Karpas-422 (cell line): ENCODE measurements at regions not wholly inside any gene's neighbourhood (a gene's known extent, or its start where the extent isn't known, plus 50 kb on each side); places are given as distances from the start of the nearest gene placed in this dataset.
A peak's percentile ranks its signal among the peaks of the same experiment; 100 is the strongest.
"Not testable (repeated sequence)": the region's sequence is repeated elsewhere in the genome, so short reads cannot be mapped to it uniquely, and the experiment has no call there.

Experiments
- DNase-seq: peaks from one replicate; pipeline ENCODE4 v3.0.0-alpha.2; 2015
- H2AFZ ChIP-seq: fragments of 200-600 bp; sonication (generic); 2 replicates; pipeline ENCODE4 v1.6.1; 2014; ENCODE audit warnings: antibody characterized with exemption, low read length, mixed read lengths
- H3K27ac ChIP-seq: fragments of 200-600 bp; sonication (generic); 2 replicates; pipeline ENCODE4 v1.5.1; 2014; ENCODE audit warnings: mild to moderate bottlenecking, low read length, moderate library complexity
- H3K27me3 ChIP-seq: fragments of 200-600 bp; sonication (generic); 2 replicates; pipeline ENCODE4 v1.6.1; 2014; ENCODE audit warnings: low read length, mixed read lengths
- H3K36me3 ChIP-seq: fragments of 200-600 bp; sonication (generic); 2 replicates; pipeline ENCODE4 v1.6.1; 2014; ENCODE audit warnings: low read length, mixed read lengths; ENCODE audit not compliant: insufficient read depth
- H3K4me1 ChIP-seq: fragments of 200-600 bp; sonication (generic); 2 replicates; pipeline ENCODE4 v1.6.1; 2014; ENCODE audit warnings: mild to moderate bottlenecking, low read length, mixed read lengths
- H3K4me2 ChIP-seq: fragments of 200-600 bp; sonication (generic); 2 replicates; pipeline ENCODE4 v1.6.1; 2014; ENCODE audit warnings: low read length, low read depth, mild to moderate bottlenecking; ENCODE audit not compliant: poor library complexity, severe bottlenecking
- H3K4me3 ChIP-seq: fragments of 200-600 bp; sonication (generic); 2 replicates; pipeline ENCODE4 v1.5.1; 2014; ENCODE audit warnings: mild to moderate bottlenecking, antibody characterized with exemption, low read length, mixed read lengths
- H3K79me2 ChIP-seq: fragments of 200-600 bp; sonication (generic); 2 replicates; pipeline ENCODE4 v1.6.1; 2014; ENCODE audit warnings: mild to moderate bottlenecking, low read length, mixed read lengths
- H3K9ac ChIP-seq: fragments of 200-600 bp; sonication (generic); 2 replicates; pipeline ENCODE4 v1.6.0; 2014; ENCODE audit warnings: low read length
- H3K9me2 ChIP-seq: fragments of 200-600 bp; sonication (generic), shearing (Covaris generic); replicated peaks from 2 replicates; pipeline ENCODE4 v1.6.0; 2014; ENCODE audit warnings: mild to moderate bottlenecking, low read length, moderate library complexity; ENCODE audit not compliant: insufficient read depth
- H3K9me3 ChIP-seq: fragments of 300-700, 200-600 bp; sonication (generic); 2 replicates; pipeline ENCODE4 v1.6.1; 2014; ENCODE audit warnings: low read length, mixed read lengths
- H4K20me1 ChIP-seq: fragments of 200-600 bp; sonication (generic); 2 replicates; pipeline ENCODE4 v1.6.1; 2014; ENCODE audit warnings: mild to moderate bottlenecking, antibody characterized with exemption, low read length, low read depth; ENCODE audit not compliant: insufficient read depth

GRCh38 chr10:78602201-78602932 lies 466.4 kb upstream of the ZMIZ1 start:
- Histone ChIP-seq H3K9me2 (no peaks in the 10 kb centered on the region), H3K4me1 (no peaks in the 10 kb centered on the region), H4K20me1 (no peaks in the 10 kb centered on the region), H3K79me2 (no peaks in the 10 kb centered on the region), H3K27ac (no peak overlapping the region), H3K9ac (no peak overlapping the region), H3K4me3 (no peak overlapping the region), H3K27me3 (no peaks in the 10 kb centered on the region), H3K4me2 (no peak overlapping the region), H3K9me3 (no peaks in the 10 kb centered on the region), H2AFZ (no peak overlapping the region), H3K36me3 (no peaks in the 10 kb centered on the region)
- no peak for DNase-seq

DNA sequence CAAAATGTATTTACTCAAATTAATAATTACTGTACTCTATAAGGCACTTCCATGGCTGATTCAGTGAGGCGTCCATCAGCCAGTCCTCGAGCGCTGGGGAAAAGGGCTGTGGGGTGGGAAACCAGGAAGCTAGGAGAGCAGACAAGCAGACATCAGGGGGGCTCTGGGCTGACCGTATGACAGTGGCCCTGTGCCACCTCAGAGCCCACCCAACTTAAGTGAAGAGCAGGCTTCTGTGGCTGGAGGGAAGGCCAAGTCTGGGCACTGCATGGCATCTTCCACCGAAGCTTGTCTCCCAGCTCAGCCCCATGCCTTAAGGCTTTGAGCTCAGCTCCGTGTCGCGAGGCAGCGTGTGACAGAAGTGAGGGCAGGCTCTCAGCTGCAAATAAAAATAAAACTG lies 464.5 kb upstream of the ZMIZ1 start:
- DNase-seq = no peak

GRCh38 chr10:78604721-78605120 lies 464.0 kb upstream of the ZMIZ1 start:
- no peak for DNase-seq

More for the DNA sequence above, 464.5 kb upstream of the ZMIZ1 start:
- Histone ChIP-seq H3K4me2 (no peak overlapping the region), H3K36me3 (no peaks in the 10 kb centered on the region), H3K9ac (no peak overlapping the region), H3K4me3 (no peak overlapping the region), H3K79me2 (no peaks in the 10 kb centered on the region), H3K27ac (no peak overlapping the region), H3K9me3 (peaks cover 4% of the 10 kb centered on the region), H4K20me1 (no peaks in the 10 kb centered on the region), H3K9me2 (no peaks in the 10 kb centered on the region), H3K27me3 (0 out of 2 replicates have a peak, but pooled peaks cover 2% of the 10 kb centered on the region), H3K4me1 (no peaks in the 10 kb centered on the region), H2AFZ (no peak overlapping the region)

GRCh38 chr10:78605800-78606350 lies 462.9 kb upstream of the ZMIZ1 start:
- Histone ChIP-seq H3K4me3 (no peak overlapping the region), H3K9ac (no peak overlapping the region), H2AFZ (no peak overlapping the region), H3K4me2 (no peak overlapping the region), H4K20me1 (no peaks in the 10 kb centered on the region), H3K4me1 (no peaks in the 10 kb centered on the region), H3K9me3 (peaks cover 11% of the 10 kb centered on the region), H3K27ac (no peak overlapping the region), H3K9me2 (no peaks in the 10 kb centered on the region), H3K27me3 (peaks cover 5% of the 10 kb centered on the region; the same call in 1 of the 2 replicates), H3K36me3 (no peaks in the 10 kb centered on the region), H3K79me2 (no peaks in the 10 kb centered on the region)
- peak; percentile 50 for DNase-seq

More at GRCh38 chr10:78604721-78605120, 464.0 kb upstream of the ZMIZ1 start:
- no peaks in the 10 kb centered on the region for H3K79me2 ChIP-seq
- 0 out of 2 replicates have a peak, but pooled peaks cover 2% of the 10 kb centered on the region for H3K27me3 ChIP-seq
- H3K9me2 ChIP-seq = no peaks in the 10 kb centered on the region
- H3K36me3 ChIP-seq = no peaks in the 10 kb centered on the region
- H3K27ac ChIP-seq = no peak overlapping the region
- H3K9me3 ChIP-seq = peaks cover 6% of the 10 kb centered on the region
- H3K4me3 ChIP-seq = no peak overlapping the region
- no peak overlapping the region for H3K9ac ChIP-seq
- H2AFZ ChIP-seq = no peak overlapping the region
- H4K20me1 ChIP-seq = no peaks in the 10 kb centered on the region
- H3K4me1 ChIP-seq = no peaks in the 10 kb centered on the region
- H3K4me2 ChIP-seq = no peak overlapping the region

GRCh38 chr10:78606766-78607165 lies 462.0 kb upstream of the ZMIZ1 start:
- H3K4me3 ChIP-seq, H2AFZ ChIP-seq, DNase-seq, H3K4me2 ChIP-seq, H3K79me2 ChIP-seq, H4K20me1 ChIP-seq, H3K27me3 ChIP-seq, H3K4me1 ChIP-seq, H3K9me2 ChIP-seq, H3K36me3 ChIP-seq, H3K9ac ChIP-seq, H3K27ac ChIP-seq: not testable (repeated sequence)
- H3K9me3 ChIP-seq = peaks cover 11% of the 10 kb centered on the region

DNA sequence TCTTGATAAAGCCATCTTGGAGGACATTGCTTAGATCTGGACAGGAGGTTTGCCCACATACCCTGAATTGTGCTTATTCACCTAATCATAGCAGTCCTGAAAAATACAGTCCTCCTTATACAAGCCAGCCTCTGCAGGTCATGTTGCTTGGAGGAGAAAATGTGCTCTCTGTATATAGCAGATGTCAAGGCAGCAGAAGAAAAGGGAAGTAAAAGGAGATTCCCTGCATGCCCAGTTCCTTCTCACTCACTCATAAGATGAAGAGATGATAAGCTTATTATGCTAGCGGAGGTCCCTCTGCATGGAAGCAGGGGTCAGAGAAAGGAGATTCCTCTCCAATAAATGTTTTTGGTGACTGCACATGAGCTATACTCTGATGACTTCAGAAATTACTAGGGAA lies 458.8 kb upstream of the ZMIZ1 start:
- Histone ChIP-seq H3K9ac (no peak overlapping the region), H3K27ac (no peak overlapping the region), H3K9me3 (peaks cover 11% of the 10 kb centered on the region), H3K36me3 (no peaks in the 10 kb centered on the region), H3K27me3 (peaks cover 5% of the 10 kb centered on the region; the same call in 1 of the 2 replicates), H3K4me2 (no peak overlapping the region), H2AFZ (no peak overlapping the region), H3K4me3 (no peak overlapping the region), H3K9me2 (no peaks in the 10 kb centered on the region), H4K20me1 (no peaks in the 10 kb centered on the region), H3K4me1 (no peaks in the 10 kb centered on the region), H3K79me2 (no peaks in the 10 kb centered on the region)
- no peak for DNase-seq

GRCh38 chr10:78613132-78613531 lies 455.6 kb upstream of the ZMIZ1 start:
- H2AFZ ChIP-seq = no peak overlapping the region
- H3K9me3 ChIP-seq = peaks cover 11% of the 10 kb centered on the region
- no peak overlapping the region for H3K9ac ChIP-seq
- H3K9me2 ChIP-seq = no peaks in the 10 kb centered on the region
- H3K4me1 ChIP-seq = no peaks in the 10 kb centered on the region
- no peak for DNase-seq
- no peaks in the 10 kb centered on the region for H3K36me3 ChIP-seq
- no peak overlapping the region for H3K27ac ChIP-seq
- H4K20me1 ChIP-seq = no peaks in the 10 kb centered on the region
- H3K4me2 ChIP-seq = no peak overlapping the region
- H3K4me3 ChIP-seq = no peak overlapping the region
- H3K27me3 ChIP-seq = peaks cover 5% of the 10 kb centered on the region; the same call in 1 of the 2 replicates
- H3K79me2 ChIP-seq = no peaks in the 10 kb centered on the region

DNA sequence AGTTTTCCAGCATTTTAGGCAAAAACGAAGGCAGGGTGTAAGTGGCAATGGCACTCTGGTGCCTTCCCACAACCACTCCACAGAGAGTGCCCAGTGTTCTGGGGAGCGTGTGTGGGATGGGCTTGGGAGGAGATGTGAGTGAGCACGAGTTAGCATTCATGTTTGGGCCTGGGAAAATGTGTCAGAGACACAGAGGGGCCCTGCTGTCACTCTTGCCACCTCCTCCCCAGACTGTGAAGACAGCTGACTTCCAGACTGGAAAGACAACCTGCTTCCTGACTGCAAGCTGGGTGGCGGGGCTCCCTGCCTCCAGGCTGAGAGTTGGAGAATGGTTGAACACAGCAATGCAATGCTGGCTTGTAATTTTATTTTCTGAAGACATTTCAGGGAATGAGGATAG lies 454.5 kb upstream of the ZMIZ1 start:
- Histone ChIP-seq H3K36me3 (no peaks in the 10 kb centered on the region), H3K9me3 (peaks cover 6% of the 10 kb centered on the region), H3K9me2 (no peaks in the 10 kb centered on the region), H3K27ac (no peak overlapping the region), H3K4me1 (no peaks in the 10 kb centered on the region), H4K20me1 (no peaks in the 10 kb centered on the region), H3K79me2 (no peaks in the 10 kb centered on the region), H3K4me3 (no peak overlapping the region), H3K4me2 (no peak overlapping the region), H2AFZ (no peak overlapping the region), H3K27me3 (peaks cover 3% of the 10 kb centered on the region; the same call in 1 of the 2 replicates), H3K9ac (no peak overlapping the region)
- DNase-seq = no peak
